IMR-90 (cell line): ENCODE measurements at regions not wholly inside any gene's neighbourhood (a gene's known extent, or its start where the extent isn't known, plus 50 kb on each side); places are given as distances from the start of the nearest gene placed in this dataset.
A peak's percentile ranks its signal among the peaks of the same experiment; 100 is the strongest.

ENCODE experiments used
- ATAC-seq: fragments of 200-7000 bp; cut with Tn5 transposase; 2 replicates; pipeline ENCODE4 v1.9.1; 2020; ENCODE audit warnings: low read depth, mild to moderate bottlenecking, moderate library complexity
- BruUV-seq: library from RNA; stranded (reverse); fragments of 400-500 nt; replicated peaks from 2 replicates; lab custom pipeline; 2021; lab: Mats Ljungman, UMichigan
- CTCF ChIA-PET: fragments of 300-600 bp; formaldehyde crosslinking; extraction: SDS; loops from one replicate; lab custom pipeline; 2021; ENCODE audit warnings: antibody characterized with exemption; lab: Yijun Ruan, JAX
- POLR2A ChIA-PET: fragments of 300-600 bp; sonication (Branson Sonifier 250); formaldehyde crosslinking; loops from one replicate; lab custom pipeline; 2022; ENCODE audit warnings: antibody characterized with exemption; ENCODE audit not compliant: unreplicated experiment; lab: Charles Lee
- DNase-seq: peaks from one replicate; pipeline ENCODE4 v3.0.0; 2013
- H2AFZ ChIP-seq: replicated peaks from 2 replicates; pipeline ENCODE3; 2013; ENCODE audit warnings: low read length, mild to moderate bottlenecking; ENCODE audit not compliant: poor library complexity
- H2AK5ac ChIP-seq: 2 replicates; pipeline ENCODE4 v1.6.1; 2013; ENCODE audit warnings: low read depth, low read length, inconsistent platforms
- H2AK9ac ChIP-seq: replicated peaks from 2 replicates; pipeline ENCODE3; 2013; ENCODE audit warnings: mild to moderate bottlenecking, low read depth, low read length, moderate library complexity; ENCODE audit not compliant: poor library complexity
- H2BK120ac ChIP-seq: 2 replicates; pipeline ENCODE4 v1.6.1; 2013; ENCODE audit warnings: low read depth, low read length, inconsistent platforms
- H2BK15ac ChIP-seq: 3 replicates; pipeline ENCODE4 v1.6.1; 2013; ENCODE audit warnings: low read depth, low read length, inconsistent platforms
- H2BK20ac ChIP-seq: 2 replicates; pipeline ENCODE4 v1.6.1; 2013; ENCODE audit warnings: low read depth, mild to moderate bottlenecking, inconsistent platforms, low read length, moderate library complexity
- H2BK5ac ChIP-seq: 2 replicates; pipeline ENCODE4 v1.6.1; 2013; ENCODE audit warnings: mild to moderate bottlenecking, low read depth, low read length, inconsistent platforms; ENCODE audit not compliant: poor library complexity, severe bottlenecking
- H3K14ac ChIP-seq: replicated peaks from 2 replicates; pipeline ENCODE4 v1.6.1; 2013; ENCODE audit warnings: low read depth, low read length, inconsistent platforms
- H3K18ac ChIP-seq: 2 replicates; pipeline ENCODE4 v1.6.1; 2013; ENCODE audit warnings: low read depth, low read length, control low read depth
- H3K23ac ChIP-seq: 2 replicates; pipeline ENCODE4 v1.6.1; 2013; ENCODE audit warnings: low read depth, low read length, inconsistent platforms
- H3K27ac ChIP-seq: 2 replicates; pipeline ENCODE4 v1.5.1; 2013; ENCODE audit warnings: mild to moderate bottlenecking, control low read depth, low read length; ENCODE audit not compliant: insufficient read depth
- H3K27me3 ChIP-seq: 2 replicates; pipeline ENCODE4 v1.6.1; 2013; ENCODE audit warnings: low read length; ENCODE audit not compliant: control insufficient read depth, insufficient read depth
- H3K36me3 ChIP-seq: 2 replicates; pipeline ENCODE4 v1.6.1; 2013; ENCODE audit warnings: low read length, mixed read lengths; ENCODE audit not compliant: control insufficient read depth, insufficient read depth
- H3K4ac ChIP-seq: 2 replicates; pipeline ENCODE4 v1.6.1; 2013; ENCODE audit warnings: low read depth, low read length, inconsistent platforms
- H3K4me1 ChIP-seq: 2 replicates; pipeline ENCODE4 v1.6.1; 2013; ENCODE audit warnings: low read length, mixed read lengths; ENCODE audit not compliant: control insufficient read depth, insufficient read depth
- H3K4me2 ChIP-seq: 2 replicates; pipeline ENCODE4 v1.6.1; 2013; ENCODE audit warnings: low read depth, mild to moderate bottlenecking, control low read depth, low read length, moderate library complexity
- H3K4me3 ChIP-seq: 2 replicates; pipeline ENCODE4 v1.5.1; 2013; ENCODE audit warnings: low read depth, mild to moderate bottlenecking, control low read depth, low read length, moderate library complexity; ENCODE audit not compliant: insufficient read depth
- H3K56ac ChIP-seq: 2 replicates; pipeline ENCODE4 v1.6.1; 2013; ENCODE audit warnings: low read length, inconsistent platforms; ENCODE audit not compliant: insufficient read depth; ENCODE audit errors: extremely low read depth
- H3K79me1 ChIP-seq, 2 experiments: 2 replicates each; pipeline ENCODE4 v1.6.1; 2013; ENCODE audit warnings: low read length in 2 of 2, inconsistent platforms in 1 of 2, low read depth in 1 of 2
- H3K9ac ChIP-seq: 2 replicates; pipeline ENCODE4 v1.6.1; 2013; ENCODE audit warnings: low read depth, low read length, control low read depth
- H3K9me1 ChIP-seq: 2 replicates; pipeline ENCODE4 v1.6.1; 2013; ENCODE audit warnings: low read length, inconsistent platforms; ENCODE audit not compliant: insufficient read depth
- H3K9me3 ChIP-seq: 2 replicates; pipeline ENCODE4 v1.6.1; 2013; ENCODE audit warnings: low read length; ENCODE audit not compliant: control insufficient read depth, insufficient read depth
- H4K20me1 ChIP-seq: 2 replicates; pipeline ENCODE4 v1.6.1; 2013; ENCODE audit warnings: low read length, inconsistent platforms; ENCODE audit not compliant: insufficient read depth
- H4K5ac ChIP-seq: 2 replicates; pipeline ENCODE4 v1.6.1; 2013; ENCODE audit warnings: mild to moderate bottlenecking, low read depth, low read length, control low read depth
- H4K8ac ChIP-seq, 2 experiments: 2 replicates each; pipeline ENCODE4 v1.6.1; 2013; ENCODE audit warnings: low read depth in 2 of 2, low read length in 2 of 2, control low read depth in 1 of 2, inconsistent platforms in 1 of 2
- H4K91ac ChIP-seq: 2 replicates; pipeline ENCODE4 v1.6.1; 2013; ENCODE audit warnings: low read depth, low read length, inconsistent platforms; ENCODE audit not compliant: insufficient read depth
- MAFK ChIP-seq: IDR thresholded peaks from 2 replicates; pipeline ENCODE4 v1.6.1; 2012; ENCODE audit warnings: low read depth, low read length, improper control_type of control experiment
- RCOR1 ChIP-seq: IDR thresholded peaks from 2 replicates; pipeline ENCODE4 v1.6.1; 2012; ENCODE audit warnings: mild to moderate bottlenecking, low read length, improper control_type of control experiment; ENCODE audit not compliant: insufficient replicate concordance
- WGBS, 2 experiments: methylation state at CpG; one replicate each; pipeline versions ENCODE4 v1.1.5 to v1.1.7; 2013; ENCODE audit warnings: missing lambda C conversion rate in 2 of 2; ENCODE audit not compliant: insufficient read length in 1 of 2; ENCODE audit errors: extremely low coverage in 2 of 2; 5-methylcytosine and 5-hydroxymethylcytosine counted together
- dilution Hi-C: fragments of 300-500 bp; cut with HindIII; formaldehyde crosslinking; loops from one replicate; pipeline ENCODE4 v1.14.3; 2018; ENCODE audit warnings: low sequenced_read_pairs; ENCODE audit not compliant: unreplicated experiment
- in situ Hi-C: fragments of 300-500 bp; cut with MboI; formaldehyde crosslinking; loops from 3 replicates; pipeline ENCODE4 v1.14.3; 2019; ENCODE audit warnings: low sequenced_read_pairs, inconsistent platforms, mixed read lengths
- intact Hi-C: fragments of 100-400 bp; cut with micrococcal nuclease; formaldehyde crosslinking; loops from 2 replicates; pipeline ENCODE4 v1.10.0; 2022
- TF ChIP-seq, protein P1 (sequence below): conservative IDR thresholded peaks from 2 replicates; pipeline ENCODE4 v1.5.1; 2012; ENCODE audit warnings: mild to moderate bottlenecking, low read depth, low read length, improper control_type of control experiment

DNA sequence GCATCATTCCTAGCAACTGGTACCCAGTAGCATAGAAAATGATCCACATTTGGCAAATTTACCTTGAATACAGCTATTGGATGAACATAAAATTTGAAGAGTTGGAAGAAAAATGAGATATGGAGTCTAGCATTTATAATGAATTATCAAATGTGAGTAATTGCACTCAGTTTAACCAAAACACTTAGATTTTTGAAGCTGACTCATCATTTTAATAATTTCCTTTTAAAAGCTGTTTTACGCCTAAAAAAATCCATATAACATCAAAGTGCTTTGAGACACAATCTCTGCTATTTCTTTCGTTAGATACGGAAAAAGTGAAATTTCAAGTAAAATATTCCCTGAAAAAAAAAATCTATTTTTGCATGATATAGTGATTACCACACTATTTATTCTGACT lies 767.4 kb downstream of the ROBO2 start:
- H4K91ac ChIP-seq: no peak overlapping the region
- no peak overlapping the region for H2AK9ac ChIP-seq
- H2AK5ac ChIP-seq: no peak overlapping the region
- no peak overlapping the region for H3K14ac ChIP-seq
- H3K4me3 ChIP-seq: no peak overlapping the region
- H3K79me1 ChIP-seq: no peaks in the 10 kb centered on the region
- H3K4me2 ChIP-seq: no peak overlapping the region
- POLR2A ChIA-PET: no interaction called here
- no peak overlapping the region for H2AFZ ChIP-seq
- no CpG with 5 or more reads among the region's 3 CpGs for WGBS, 2 experiments
- no peaks in the 10 kb centered on the region for H3K9me1 ChIP-seq
- no peak overlapping the region for H3K23ac ChIP-seq
- H3K56ac ChIP-seq: no peak overlapping the region
- intact Hi-C loops (no loop called here), in situ Hi-C loops (no loop called here), dilution Hi-C loops (no loop called here)
- no peak overlapping the region for H4K8ac ChIP-seq
- CTCF ChIA-PET: interaction anchor here (0.7 kb wide), 1 partner anchor 80 kb away, joined by 4 read pairs; no protein-coding TSS in a partner anchor
- no peak for ATAC-seq
- no peak overlapping the region for H3K9ac ChIP-seq
- H2BK20ac ChIP-seq: no peak overlapping the region
- no peak overlapping the region for H3K4ac ChIP-seq
- H3K4me1 ChIP-seq: no peaks in the 10 kb centered on the region
- no peak overlapping the region for H2BK5ac ChIP-seq
- no peak for DNase-seq
- no peak overlapping the region for H3K27ac ChIP-seq
- H3K18ac ChIP-seq: no peak overlapping the region
- no peak overlapping the region for H2BK120ac ChIP-seq
- H3K27me3 ChIP-seq: no peaks in the 10 kb centered on the region
- no TSS peak for BruUV-seq
- H3K36me3 ChIP-seq: no peaks in the 10 kb centered on the region
- no peaks in the 10 kb centered on the region; the same call in 1 of the 2 replicates for H3K9me3 ChIP-seq
- no peak overlapping the region for H4K5ac ChIP-seq
- no peak for TF ChIP-seq RCOR1
- TF ChIP-seq, protein P1, sequence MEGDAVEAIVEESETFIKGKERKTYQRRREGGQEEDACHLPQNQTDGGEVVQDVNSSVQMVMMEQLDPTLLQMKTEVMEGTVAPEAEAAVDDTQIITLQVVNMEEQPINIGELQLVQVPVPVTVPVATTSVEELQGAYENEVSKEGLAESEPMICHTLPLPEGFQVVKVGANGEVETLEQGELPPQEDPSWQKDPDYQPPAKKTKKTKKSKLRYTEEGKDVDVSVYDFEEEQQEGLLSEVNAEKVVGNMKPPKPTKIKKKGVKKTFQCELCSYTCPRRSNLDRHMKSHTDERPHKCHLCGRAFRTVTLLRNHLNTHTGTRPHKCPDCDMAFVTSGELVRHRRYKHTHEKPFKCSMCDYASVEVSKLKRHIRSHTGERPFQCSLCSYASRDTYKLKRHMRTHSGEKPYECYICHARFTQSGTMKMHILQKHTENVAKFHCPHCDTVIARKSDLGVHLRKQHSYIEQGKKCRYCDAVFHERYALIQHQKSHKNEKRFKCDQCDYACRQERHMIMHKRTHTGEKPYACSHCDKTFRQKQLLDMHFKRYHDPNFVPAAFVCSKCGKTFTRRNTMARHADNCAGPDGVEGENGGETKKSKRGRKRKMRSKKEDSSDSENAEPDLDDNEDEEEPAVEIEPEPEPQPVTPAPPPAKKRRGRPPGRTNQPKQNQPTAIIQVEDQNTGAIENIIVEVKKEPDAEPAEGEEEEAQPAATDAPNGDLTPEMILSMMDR: no peak
- peak; percentile 87 for TF ChIP-seq MAFK
- no peak overlapping the region for H2BK15ac ChIP-seq
- no peaks in the 10 kb centered on the region for H4K20me1 ChIP-seq
